ENCODE measurements at regions not wholly inside any gene's neighbourhood (a gene's known extent, or its start where the extent isn't known, plus 50 kb on each side); places are given as distances from the start of the nearest gene placed in this dataset.

DNA sequence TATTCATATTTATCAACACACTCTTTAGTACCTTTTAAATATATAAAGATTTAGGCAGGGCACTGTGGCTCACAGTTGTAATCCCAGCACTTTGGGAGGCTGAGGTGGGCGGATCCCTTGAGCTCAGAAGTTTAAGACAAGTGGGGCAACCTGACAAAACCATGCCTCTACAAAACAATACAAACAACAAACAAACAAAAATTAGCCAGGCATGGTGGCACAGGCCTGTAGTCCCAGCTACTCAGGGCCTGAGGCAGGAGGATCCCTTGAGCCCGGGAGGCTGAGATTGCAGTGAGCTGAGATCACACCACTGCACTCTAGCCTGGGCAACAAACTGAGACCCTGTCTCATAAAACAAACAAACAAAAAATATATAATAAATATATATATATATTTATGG, 1748.3 kb upstream of the PCDH20 start:
- H3K4me3 ChIP-seq (ENCODE audit: low read depth, low read length) = no peak overlapping the region
- no peak for DNase-seq (ENCODE audit: low read depth)
- TF ChIP-seq, protein P1, sequence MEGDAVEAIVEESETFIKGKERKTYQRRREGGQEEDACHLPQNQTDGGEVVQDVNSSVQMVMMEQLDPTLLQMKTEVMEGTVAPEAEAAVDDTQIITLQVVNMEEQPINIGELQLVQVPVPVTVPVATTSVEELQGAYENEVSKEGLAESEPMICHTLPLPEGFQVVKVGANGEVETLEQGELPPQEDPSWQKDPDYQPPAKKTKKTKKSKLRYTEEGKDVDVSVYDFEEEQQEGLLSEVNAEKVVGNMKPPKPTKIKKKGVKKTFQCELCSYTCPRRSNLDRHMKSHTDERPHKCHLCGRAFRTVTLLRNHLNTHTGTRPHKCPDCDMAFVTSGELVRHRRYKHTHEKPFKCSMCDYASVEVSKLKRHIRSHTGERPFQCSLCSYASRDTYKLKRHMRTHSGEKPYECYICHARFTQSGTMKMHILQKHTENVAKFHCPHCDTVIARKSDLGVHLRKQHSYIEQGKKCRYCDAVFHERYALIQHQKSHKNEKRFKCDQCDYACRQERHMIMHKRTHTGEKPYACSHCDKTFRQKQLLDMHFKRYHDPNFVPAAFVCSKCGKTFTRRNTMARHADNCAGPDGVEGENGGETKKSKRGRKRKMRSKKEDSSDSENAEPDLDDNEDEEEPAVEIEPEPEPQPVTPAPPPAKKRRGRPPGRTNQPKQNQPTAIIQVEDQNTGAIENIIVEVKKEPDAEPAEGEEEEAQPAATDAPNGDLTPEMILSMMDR (conservative IDR thresholded peaks at IDR 0.05; ENCODE audit: low read depth, low read length) = no peak

DNA sequence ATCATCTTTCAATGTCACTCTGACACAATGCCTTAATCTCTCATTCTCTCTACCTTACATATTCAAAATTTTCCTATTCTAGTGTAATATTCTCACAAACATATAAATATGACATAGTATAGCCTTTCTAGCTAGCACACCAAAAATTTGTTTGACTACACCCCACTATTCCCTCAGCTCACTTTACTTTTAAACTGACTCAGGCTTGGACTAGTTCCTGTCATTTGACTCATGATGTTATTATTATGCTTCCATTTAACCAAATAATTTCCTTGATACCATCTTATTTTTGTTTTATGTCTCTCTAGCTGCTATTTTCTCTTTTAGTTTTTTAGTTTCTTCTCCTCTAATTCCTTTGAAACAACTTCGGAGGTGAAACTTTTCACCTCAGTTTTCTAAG, 1745.6 kb upstream of the PCDH20 start:
- DNase-seq (ENCODE audit: low read depth) = no peak
- no peak overlapping the region for H3K4me3 ChIP-seq (ENCODE audit: low read depth, low read length)
- TF ChIP-seq, protein P1 (conservative IDR thresholded peaks at IDR 0.05; ENCODE audit: low read depth, low read length) = no peak

DNA sequence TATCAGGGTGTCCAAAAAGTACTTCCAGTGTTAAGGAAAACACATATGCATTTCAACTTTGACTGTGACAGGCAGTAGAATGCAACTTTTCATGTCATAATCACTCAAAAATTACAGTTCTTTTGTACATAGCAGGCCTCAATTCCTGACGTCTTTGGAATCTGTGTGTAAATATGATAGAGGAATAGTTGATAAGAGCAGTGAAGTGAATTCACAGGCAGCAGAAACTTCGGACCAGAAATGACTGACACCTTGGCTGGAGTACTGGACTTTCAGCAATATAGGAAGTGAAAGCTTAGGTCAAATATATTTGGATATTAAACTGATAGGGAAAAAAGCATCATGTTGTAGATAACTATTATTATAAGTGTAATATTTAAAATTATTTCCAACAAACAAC, 1741.2 kb upstream of the PCDH20 start:
- H3K4me3 ChIP-seq (ENCODE audit: low read depth, low read length) = no peak overlapping the region
- TF ChIP-seq, protein P1 (conservative IDR thresholded peaks at IDR 0.05; ENCODE audit: low read depth, low read length) = no peak
- no peak for DNase-seq (ENCODE audit: low read depth)

DNA sequence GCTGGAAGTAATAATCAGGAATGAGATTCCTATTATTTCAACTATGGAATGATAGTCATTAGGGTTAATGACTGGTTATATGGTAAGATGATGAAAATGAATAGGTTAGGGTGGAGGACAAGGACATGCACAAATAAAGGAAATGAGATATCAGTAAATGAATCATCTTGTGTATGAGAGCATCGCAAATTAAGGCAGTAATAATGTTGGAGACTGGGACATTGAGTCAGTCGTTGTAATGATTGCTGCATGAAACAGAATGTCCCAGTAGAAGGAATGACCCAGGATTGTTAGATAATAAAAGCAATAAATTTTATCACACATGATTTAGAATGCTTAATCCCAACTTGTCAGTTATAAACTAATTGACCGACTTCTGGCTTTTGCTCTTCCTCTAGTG, 1733.7 kb upstream of the PCDH20 start:
- TF ChIP-seq, protein P1 (conservative IDR thresholded peaks at IDR 0.05; ENCODE audit: low read depth, low read length) = no peak
- no peak for DNase-seq (ENCODE audit: low read depth)
- H3K4me3 ChIP-seq (ENCODE audit: low read depth, low read length) = no peak overlapping the region

DNA sequence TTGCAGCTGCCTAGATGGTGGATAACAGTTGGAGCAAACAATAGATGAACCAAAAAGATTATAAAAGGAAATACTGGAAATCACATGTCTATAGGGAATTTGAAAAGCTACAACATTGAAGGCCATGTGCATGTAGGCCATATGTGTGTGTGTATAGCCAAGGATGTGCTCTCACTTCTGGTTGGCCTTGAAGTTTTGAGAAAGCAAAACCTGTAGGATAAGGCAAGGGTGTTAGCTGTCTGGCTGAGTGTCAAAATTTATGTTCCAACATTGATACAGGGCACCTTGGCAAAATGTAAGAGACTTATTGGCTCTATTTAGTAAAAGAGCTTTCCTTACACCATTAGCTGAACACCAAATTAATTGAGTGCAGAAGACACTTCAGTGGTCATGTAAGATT, 1723.6 kb upstream of the PCDH20 start:
- no peak overlapping the region for H3K4me3 ChIP-seq (ENCODE audit: low read depth, low read length)
- TF ChIP-seq, protein P1 (conservative IDR thresholded peaks at IDR 0.05; ENCODE audit: low read depth, low read length) = no peak
- DNase-seq (ENCODE audit: low read depth) = no peak

DNA sequence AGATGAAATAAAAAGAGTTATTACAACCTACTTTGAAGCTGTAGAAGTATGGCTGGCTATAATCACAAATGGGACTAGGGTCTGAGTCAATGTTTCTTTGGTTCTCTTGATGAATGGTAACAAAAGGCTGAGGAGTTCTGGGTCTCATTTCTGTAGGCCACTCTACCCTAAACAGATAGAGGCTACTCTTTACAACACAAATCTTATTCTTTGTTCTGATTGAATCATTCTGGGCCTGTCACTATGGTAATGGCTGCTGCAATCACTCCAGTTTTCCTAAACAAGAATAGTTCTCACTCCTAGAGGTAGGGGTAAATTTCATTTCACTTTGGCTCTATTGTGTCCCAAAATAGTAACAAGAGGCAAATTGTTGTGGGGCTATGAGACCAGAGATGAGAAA, 1714.3 kb upstream of the PCDH20 start:
- H3K4me3 ChIP-seq (ENCODE audit: low read depth, low read length) = no peak overlapping the region
- no peak for DNase-seq (ENCODE audit: low read depth)
- TF ChIP-seq, protein P1 (conservative IDR thresholded peaks at IDR 0.05; ENCODE audit: low read depth, low read length) = no peak

DNA sequence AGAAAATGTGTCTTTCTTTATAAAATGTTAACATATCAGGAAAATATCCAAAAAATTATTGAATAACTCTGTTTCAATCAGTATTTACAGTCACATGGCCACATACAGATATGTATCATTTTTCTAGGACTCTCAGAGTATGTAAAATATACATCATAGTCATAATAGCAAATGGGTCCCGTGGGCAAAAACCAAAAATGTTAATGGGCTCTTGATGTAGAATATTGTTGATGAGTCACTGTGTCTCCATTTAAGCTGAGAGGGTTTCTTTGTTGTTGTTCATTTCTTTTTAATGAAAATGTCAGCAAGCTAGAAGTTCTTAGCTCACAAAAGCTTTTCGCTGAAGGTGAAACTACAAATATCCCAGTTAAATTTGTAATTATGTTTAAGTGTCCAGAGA, 1713.1 kb upstream of the PCDH20 start:
- TF ChIP-seq, protein P1 (conservative IDR thresholded peaks at IDR 0.05; ENCODE audit: low read depth, low read length) = no peak
- DNase-seq (ENCODE audit: low read depth) = no peak
- H3K4me3 ChIP-seq (ENCODE audit: low read depth, low read length) = no peak overlapping the region
